ENCODE measurements at regions not wholly inside any gene's neighbourhood (a gene's known extent, or its start where the extent isn't known, plus 50 kb on each side); places are given as distances from the start of the nearest gene placed in this dataset.

DNA sequence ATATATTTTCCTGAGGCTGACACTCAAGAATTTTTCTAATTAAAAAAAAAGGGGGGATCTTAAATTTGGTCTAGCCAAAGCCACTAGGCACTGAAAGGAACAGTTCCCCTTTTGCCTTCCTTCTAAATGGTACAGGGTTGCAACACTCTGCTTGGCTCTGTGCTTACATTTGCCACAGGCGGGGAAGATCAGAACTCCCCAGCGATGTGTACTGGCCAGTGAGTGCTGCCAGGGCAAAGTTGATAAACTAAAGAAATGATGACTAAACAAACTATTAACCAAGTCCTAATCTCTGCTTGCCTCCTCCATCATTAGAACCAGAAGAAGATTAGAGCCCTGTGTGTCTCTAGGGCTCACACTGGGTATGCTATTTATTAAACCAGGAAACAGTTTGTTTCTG, 75.3 kb upstream of the SCEL start:
- TF ChIP-seq, protein P1, sequence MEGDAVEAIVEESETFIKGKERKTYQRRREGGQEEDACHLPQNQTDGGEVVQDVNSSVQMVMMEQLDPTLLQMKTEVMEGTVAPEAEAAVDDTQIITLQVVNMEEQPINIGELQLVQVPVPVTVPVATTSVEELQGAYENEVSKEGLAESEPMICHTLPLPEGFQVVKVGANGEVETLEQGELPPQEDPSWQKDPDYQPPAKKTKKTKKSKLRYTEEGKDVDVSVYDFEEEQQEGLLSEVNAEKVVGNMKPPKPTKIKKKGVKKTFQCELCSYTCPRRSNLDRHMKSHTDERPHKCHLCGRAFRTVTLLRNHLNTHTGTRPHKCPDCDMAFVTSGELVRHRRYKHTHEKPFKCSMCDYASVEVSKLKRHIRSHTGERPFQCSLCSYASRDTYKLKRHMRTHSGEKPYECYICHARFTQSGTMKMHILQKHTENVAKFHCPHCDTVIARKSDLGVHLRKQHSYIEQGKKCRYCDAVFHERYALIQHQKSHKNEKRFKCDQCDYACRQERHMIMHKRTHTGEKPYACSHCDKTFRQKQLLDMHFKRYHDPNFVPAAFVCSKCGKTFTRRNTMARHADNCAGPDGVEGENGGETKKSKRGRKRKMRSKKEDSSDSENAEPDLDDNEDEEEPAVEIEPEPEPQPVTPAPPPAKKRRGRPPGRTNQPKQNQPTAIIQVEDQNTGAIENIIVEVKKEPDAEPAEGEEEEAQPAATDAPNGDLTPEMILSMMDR (IDR thresholded peaks at IDR 0.05): no peak
- TF ChIP-seq POLR2A (IDR thresholded peaks at IDR 0.05): no peak

All from adrenal gland (tissue), 5 donors.